Left hindlimb (tissue), 1 donor: ENCODE measurements at regions not wholly inside any gene's neighbourhood (a gene's known extent, or its start where the extent isn't known, plus 50 kb on each side); places are given as distances from the start of the nearest gene placed in this dataset.
A peak's percentile ranks its signal among the peaks of the same experiment; 100 is the strongest.
"Not testable (repeated sequence)": the region's sequence is repeated elsewhere in the genome, so short reads cannot be mapped to it uniquely, and the experiment has no call there.

ENCODE experiments used
- DNase-seq: peaks from one replicate; pipeline ENCODE4 v3.0.0-alpha.2; 2018

DNA sequence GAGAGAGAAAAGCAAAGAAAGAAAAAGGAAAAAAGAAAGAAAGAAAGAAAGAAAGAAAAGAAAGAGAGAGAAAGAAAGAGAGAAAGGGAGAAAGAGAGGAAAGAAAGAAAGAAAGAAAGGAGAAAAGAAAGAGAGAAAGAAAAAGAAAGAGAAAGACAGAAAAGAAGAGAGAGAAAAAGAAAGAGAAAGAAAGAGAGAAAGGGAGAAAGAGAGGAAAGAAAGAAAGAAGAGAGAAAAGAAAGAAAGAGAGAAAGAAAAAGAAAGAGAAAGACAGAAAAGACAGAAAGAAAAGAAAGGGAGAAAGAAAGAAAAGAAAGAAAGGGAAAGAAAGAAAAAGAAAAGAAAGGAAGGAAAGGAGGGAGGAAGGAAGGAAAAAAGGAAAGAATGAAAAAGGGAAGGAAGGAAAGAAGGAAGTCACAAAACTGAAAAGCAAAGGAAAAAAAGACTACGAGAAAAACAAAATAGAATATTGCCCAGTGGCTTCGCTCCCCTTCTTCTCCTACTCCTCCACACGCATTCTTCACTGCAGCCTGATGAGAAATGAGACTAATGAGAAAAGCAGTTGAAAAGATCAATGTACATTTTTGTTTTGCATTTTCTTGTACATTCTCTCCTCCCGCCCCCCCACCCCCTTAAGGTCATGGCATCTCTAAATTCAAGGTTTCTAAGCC lies 170.0 kb downstream of the SOD2 start:
- no peak for DNase-seq

DNA sequence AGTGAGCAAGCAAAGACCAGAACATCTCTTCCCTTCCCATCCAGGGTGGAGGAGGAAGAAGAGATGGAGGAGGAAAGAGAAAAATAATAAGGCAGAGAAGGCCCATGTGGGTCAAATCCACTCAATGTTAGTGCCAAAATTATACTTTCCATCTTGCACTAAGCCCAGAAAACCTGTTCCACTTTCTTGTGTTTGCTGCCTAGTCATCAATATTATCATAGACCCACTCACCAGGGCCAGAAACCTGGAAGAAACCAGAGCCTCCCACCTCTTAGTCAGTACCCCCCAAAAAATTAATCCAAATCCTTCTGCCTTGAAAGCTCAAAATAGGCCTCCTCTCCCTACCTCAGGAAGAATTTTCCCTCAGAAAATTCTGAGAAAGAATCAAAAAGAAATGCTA lies 171.1 kb downstream of the SOD2 start:
- DNase-seq: no peak

DNA sequence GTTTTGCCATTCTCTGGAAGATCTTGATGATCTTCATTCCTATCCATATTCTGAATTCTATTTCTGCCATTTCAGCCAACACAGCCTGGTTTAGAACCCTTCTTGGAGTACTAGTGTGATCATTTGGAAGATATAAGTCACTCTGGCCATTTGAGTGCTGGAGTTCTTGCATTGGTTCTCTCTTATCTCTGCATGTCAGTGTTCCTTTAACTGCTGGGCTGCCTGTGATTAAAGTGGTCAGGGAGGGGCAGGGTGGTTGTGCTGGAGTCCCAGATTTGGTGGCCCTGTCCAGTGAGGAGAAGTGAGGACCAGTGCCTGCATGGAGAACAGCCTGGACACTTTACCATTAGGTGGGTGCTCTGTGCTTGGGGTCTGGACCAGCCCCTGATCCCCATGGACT lies 173.0 kb downstream of the SOD2 start:
- DNase-seq: no peak

DNA sequence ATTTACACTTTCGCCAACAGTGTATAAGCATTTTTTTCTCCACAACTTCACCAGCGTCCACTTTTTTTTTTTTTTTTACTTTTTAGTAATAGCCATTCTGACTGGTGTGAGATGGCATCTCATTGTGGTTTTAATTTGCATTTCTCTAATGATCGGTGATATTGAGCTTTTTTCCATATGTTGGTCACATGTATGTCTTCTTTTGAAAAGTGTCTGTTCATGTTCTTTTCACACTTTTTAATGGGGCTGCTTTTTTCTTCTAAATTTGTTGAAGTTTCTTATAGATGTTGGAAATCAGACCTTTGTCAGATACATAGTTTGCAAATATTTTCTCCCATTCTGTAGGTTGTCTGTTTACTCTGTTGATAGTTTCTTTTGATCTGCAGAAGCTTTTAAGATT lies 177.2 kb downstream of the SOD2 start:
- DNase-seq: not testable (repeated sequence)

DNA sequence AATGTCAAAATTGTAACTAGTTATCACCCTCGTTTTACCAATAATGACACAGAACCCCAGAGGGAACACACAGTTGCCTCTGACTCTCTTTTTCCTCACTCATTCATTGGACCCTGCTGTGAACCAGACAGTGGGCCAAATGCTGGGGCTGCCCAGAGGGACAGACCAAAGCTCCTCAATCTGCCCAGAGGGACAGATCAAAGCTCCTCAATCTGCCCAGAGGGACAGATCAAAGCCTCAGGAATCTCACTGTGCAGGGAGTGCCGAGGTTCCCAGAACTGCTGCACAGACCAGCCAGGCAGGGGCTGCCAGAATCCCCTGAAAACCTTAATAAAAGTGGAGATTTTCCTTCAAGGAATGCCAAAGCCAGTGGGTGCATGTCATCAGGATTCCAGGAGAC lies 179.1 kb downstream of the SOD2 start:
- no peak for DNase-seq

DNA sequence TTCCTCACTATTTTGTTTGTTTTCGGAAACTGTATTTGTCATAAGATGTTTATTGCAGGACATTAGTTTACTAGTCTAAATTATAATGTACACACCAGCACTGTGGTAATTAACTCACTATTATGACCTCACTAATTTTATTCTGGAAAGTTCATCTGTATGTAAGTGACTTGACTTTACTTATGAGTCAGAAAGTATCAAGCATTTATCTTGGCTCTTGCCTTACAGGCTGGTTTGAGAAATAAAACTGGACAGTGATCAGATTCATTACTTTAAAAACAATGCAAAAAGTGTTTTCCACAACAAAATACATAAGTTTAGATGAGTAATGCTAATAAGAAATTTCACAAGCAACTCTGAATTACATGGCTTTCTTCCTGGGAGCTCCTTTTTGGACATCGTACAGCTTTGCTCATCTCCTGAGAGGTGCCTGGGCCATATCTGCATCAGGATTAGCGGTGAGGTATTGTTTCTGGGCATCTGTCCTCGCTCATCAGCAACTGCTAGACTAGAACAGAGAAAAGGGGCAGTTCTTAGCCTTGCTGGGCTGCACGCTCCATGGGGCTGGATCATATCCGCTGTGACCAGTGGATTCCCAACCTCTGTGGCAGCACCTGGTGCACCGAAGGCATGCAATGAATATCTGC lies 179.8 kb downstream of the SOD2 start:
- no peak for DNase-seq

DNA sequence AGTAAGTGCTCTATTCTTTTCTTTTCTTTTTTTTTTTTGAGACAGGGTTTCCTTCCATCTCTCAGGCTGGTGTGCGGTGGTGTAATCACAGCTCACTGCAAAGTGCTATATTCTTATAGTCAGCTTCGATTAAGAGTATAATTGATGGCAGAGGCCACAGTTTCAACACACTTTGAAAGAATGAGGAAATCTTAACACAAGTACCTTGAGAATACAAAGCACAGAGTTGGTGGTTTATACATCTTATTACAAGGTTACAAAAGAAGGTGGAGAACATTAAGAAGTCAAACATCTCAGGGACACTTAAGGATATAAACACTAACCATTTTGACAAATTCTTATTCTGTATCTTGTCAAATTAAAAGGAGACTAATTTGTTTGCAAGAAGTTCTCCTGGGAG lies 180.5 kb downstream of the SOD2 start:
- no peak for DNase-seq

DNA sequence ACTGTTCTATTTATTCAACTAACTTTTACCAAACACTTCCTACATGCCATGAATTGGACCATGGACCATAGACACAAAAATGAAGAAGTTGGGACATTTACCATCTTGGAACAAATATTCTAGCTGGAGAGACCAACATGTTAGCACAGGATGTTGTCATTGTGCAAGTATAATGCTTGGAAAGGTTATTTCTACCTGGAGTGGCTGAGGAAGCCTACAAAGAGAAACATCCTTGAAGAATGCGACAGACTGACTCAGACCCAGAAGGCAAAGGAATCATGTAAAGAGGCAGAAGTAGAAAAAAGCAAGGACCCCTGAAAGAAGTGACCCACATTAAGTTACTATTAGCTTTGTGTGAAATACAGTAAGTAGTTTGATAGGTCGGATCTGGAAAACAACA lies 180.9 kb downstream of the SOD2 start:
- DNase-seq: no peak

DNA sequence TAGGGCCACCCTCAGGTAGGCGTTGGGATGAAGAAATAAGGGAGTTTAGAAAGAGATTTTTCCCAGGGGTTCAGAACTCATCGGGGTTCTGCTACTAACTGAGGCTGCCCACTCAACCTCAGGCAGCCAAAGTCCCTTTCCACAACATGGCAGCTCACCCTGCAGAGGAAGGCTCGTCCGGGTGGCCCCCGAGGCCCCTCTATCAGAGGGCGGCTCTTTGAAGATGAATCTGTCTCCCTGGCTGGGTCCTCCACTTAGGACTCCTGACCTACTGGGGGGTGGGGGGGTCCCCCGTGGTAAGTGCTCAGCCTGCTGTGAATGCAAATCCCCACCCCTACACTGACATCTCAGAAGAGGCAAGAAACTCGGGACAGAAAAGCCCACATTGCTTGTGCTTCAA lies 182.9 kb downstream of the SOD2 start:
- no peak for DNase-seq

DNA sequence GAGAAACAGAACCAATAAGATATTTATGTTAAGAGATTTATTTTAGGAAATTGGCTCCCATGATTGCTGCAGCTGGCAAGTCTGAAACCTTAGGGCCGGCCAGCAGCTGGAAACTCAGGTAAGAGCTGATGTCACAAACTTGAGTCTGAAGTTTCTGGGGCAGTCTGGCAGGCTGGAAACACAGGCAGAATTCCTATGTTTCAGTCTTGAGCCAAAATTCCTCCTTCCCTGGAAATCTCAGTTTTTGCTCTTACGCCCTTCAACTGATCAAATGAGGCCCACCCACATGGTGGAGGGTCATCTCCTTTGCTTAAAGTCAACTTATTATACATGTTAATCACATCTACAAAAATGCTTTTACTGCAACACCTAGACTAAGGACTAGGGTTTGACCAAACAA lies 184.1 kb downstream of the SOD2 start:
- no peak for DNase-seq

DNA sequence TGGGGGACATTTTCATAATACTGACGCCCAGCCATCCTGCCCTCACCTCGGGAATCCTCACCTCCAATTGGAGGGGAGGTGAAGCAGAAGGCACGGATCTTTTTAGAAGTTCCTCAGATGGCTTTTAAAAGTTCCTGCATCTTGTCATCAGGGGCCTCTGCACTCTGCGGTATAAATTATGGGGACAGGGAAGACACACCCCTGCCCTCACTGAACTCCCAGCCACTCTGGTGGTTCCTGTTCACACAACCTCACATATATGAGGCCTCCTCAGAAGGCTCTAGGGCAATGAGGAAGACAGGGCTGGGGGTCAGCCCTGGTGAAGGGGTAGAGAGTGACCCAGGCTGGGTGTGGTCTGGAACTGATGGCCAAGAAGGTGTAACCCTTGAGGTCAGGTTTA lies 187.0 kb downstream of the SOD2 start:
- no peak for DNase-seq

DNA sequence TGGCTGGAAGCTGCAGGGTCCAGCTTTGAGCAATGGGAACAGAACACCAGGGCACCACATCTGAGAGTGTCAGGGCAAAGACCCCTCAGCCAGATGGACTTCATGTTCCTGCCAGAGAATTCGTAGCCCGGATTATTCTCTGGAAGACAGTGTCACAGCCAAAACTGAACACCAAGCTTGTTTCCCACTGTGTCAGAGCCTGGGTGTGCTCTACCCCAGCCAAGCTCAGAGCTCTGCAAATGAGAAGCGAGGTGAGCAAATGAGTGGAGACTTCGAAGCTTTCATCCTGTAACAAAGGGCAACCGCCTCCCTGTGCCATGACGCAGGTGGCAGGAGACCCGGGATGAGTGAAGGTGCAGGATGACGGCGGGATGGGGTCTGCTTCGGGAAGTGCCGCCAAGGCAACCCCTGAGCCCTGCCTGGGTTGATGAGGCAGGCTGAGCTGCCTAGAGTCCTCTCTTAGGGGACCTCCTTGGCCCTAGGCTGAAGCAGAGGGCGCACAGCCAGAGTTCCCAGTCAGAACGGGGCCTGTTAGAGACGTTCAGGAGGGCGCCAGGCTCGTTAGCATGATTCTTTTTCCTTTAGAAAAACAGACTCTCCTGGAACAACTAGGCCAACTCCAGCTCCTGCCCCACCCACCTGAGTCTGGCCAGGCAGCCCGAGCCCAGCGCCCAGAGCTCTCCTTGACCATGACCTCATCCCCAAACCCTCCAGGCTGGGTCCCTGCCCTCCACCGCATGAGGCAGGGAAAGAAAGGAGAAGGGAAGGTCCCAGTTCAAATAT lies 187.7 kb downstream of the SOD2 start:
- DNase-seq: peak; percentile 80

DNA sequence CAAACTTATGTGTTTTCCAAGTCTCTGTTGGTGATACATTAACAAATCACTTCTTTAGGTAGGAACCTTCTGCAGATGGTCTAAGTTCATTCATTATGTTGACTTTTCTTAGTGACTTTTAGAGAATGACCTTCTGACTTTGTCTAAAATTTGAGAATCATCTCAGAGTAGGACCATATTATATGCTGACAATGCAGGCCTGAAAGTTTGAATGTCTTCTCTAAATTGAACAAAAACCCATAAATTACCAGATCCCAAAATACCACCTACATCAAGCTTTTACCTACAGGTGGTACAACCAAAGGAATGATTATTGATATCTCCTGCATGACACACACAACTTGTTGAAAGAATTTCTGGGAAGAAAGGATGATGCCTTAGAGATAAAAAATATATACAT lies 191.5 kb downstream of the SOD2 start:
- no peak for DNase-seq

DNA sequence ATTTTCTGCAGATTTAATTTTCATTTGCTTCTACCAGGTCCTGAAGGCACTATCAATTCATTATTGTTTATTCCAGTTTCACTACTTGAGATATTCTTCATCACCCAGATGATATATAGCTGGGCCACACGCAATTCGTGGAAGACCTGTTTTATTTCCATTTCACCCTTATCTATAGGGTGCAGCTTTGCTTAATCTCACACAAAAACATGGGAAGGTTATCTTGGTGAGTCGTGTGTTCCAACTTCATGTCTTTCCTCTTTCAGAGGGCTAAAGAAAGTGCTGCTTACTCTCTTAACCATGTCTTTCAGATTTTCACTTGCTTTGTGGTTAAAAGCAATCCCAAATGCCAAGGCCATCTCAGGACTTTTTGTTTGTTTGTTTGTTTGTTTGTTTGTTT lies 194.0 kb downstream of the SOD2 start:
- no peak for DNase-seq

DNA sequence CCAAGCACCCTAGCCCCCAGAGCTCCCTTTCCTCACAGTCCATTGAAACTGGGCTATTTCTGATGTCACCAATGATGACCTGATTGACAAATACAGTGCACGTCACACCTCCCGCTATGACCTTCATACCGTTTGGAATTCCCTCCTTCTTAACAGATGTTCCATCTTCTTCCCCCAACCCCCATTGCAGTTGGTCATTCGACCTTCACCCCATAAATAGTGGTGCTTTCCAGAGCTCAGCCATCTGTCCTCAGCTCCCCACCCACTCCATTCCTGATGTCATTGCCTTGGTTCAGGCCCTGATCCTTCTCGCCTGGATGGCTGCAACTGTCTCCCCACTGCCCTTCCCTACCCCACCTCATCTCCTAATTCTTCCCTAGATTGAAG lies 198.5 kb downstream of the SOD2 start:
- DNase-seq: no peak

DNA sequence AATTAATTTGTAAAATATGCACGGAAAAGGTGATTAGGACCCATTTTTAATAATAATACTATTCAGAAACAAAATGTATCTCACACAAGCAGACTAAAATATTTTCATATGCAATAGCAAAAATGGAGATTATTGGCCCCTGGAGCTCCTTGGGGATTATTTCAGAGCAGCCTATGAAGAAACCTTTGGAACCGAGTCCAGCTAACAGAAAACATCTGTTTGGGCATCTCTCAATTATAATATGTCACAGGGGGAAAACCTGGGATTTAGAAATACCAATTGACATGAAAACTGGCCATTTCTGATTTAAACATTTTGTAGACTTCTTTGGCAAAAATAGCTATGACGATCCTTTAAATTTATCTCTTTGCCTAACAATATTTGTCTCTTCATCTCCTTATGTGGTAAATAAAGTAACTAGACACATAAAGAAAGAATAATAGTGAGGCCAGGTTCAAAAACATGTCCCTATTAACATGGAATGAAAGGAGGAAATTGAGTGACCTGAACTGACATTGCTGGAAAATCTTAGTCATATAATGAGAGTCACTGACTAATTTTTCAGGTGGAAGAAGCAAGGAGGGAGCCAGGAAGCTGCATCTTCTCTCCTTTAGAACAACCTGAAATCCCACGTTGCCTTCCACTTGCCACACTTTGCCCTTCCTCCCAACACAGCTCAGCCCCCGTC lies 199.0 kb downstream of the SOD2 start:
- DNase-seq: no peak

DNA sequence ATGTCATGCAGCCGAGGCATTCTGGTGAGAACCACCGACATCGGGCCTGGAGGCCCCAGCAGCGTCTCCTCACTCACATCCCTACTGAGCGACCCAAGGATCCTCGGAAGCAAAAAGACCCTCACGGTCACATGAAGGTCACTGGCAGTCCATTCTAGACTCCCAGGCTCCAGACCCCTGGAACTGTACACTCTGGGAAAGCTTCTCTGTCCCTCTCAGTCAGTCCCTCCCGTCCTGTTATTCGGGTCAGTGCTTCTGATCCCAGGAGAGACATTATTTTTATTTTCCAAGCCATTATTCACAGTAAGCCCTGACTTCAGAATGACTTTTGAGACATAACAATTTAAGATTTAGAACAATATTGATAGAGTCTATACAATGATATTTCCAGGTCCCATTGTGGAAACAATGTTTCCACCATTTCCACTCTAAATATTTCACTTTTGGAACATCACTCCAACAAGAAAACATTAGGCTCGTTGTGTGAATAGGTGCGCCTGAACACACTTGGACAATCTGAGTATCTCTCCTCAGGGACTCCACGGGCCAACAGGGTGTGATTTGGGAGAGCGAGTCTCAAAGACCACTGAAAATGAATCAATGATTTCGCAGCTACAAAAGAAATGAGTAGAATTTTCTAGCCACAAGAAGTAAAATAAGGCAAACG lies 199.7 kb downstream of the SOD2 start:
- DNase-seq: no peak

DNA sequence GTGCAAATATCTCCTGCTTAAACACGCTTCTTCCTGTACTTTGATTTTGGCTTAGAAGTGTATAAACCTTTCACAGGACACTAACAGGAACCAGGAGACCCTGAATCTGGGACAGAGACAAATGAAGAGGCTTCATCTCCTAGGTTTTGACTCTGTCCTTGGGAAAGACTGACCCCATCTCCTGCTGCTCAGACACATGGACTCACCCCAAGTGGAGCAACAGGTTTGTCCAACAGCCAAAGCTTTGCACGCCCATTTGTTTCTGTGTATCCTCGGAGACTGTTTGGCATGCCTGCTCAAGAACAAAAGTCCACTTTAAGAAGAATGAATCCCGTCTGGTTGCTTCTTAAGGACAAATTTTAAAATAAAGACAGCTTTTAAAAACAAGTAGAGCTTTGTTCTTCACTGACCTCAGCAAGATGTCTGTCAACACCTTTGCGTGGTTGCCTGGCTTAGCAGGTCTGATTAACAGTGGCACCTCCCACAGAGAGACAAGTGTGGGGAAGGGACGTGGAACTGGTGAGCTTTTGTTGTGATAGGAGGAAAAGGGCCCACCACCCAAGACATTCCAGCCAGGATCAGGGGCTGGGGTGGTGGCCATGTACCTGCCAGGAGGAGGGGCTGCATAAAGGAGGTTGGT lies 202.6 kb downstream of the SOD2 start:
- DNase-seq: no peak

DNA sequence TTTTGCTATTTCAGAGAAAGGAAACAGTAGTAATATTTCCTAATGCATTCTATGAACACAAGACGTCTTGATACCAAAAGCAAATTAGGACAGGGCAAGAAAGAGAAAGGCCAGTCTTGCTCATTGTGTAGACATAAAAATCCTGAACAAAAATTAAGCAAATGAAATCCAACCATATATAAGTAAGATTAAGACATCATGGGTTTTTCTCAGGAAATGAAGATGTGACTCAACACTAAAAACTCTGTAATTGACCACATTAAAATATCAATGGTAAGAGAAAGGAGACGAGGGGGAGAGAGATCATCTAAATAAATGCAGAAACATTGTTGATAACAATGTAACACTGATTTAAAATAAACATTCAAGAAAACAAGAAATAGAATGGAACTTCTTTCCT lies 205.4 kb downstream of the SOD2 start:
- no peak for DNase-seq

DNA sequence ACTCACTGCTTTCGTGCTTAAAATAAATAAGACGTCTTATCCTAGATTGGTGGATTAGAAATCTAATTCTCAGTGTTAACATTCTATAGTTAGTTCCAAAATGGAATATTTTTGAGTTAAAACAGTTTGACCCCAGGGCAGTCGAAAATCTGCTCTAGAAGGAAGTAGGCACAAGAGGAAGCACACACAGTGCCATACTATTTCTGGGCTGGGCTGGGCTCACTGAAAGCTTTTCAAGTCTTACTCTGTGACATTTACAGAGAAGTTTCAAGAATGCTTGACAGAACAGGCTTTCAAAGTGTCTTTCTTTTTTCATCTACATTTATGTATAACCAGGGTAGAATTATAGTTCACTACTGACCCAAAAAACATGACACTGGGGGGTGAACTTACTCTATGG lies 209.8 kb downstream of the SOD2 start:
- DNase-seq: no peak

DNA sequence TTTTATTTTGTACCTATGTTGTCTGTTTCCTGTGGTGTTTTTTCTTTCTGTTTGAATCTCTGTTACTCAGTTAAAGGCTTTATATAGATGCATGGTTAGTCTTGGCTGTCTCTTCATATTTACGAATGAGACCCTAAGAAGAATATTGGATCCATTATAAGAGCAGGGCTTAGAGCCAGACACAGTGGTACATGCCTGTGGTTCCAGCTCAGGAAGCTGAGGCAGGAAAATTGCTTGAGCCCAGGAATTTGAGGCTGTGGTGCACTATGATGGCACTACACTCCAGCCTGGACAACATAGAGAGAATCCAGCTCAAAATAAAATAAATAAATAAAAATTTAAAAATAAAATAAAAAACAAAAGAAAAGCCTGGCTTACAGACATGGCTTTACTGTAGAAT lies 211.1 kb downstream of the SOD2 start:
- no peak for DNase-seq

DNA sequence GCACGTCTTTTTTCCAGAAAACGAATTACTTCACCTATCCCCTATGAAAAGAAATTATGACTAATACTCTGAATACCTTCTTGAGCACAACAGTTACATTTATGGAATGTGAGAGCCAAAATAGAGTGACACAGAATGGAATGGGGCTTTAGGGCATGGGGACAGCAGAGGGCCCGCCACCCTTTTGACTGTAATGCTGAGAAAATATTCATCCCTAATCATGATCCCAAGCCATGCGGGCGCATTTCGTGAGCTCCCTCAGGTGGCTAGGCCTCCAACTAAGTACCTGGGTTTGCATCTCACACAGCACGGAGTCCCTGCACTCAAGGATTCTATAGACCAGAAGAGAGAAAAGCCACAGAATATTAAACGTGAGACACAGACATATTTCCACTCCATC lies 212.6 kb downstream of the SOD2 start:
- no peak for DNase-seq

DNA sequence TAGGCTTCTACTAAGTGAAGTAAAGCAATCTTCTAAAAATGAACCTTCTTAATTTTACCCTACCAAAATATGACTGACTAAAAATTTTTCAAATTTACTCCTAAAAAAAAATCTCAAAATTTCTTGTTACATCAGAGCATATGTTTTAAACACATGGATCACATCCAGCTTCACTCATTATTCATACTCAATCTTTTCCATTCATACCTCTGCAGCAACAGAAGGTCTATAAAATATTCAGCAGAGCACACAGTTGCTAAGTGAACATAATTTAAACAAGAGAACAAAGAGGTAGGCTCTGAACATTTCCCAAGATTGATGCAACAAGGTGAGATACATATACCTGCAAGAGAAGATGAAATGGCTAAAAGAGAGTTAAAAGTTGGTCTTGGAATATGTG lies 213.9 kb downstream of the SOD2 start:
- no peak for DNase-seq
